NB4 (cell line): ENCODE measurements at regions not wholly inside any gene's neighbourhood (a gene's known extent, or its start where the extent isn't known, plus 50 kb on each side); places are given as distances from the start of the nearest gene placed in this dataset.

Source experiments
- POLR2A ChIP-seq: IDR thresholded peaks from 2 replicates; pipeline ENCODE4 v1.6.1; 2011; ENCODE audit warnings: mild to moderate bottlenecking; ENCODE audit not compliant: insufficient read length; ENCODE audit errors: extremely low read depth
- TF ChIP-seq, protein P1 (sequence below): IDR thresholded peaks from one replicate; pipeline ENCODE4 v1.5.1; 2012; ENCODE audit warnings: low read depth, low read length

DNA sequence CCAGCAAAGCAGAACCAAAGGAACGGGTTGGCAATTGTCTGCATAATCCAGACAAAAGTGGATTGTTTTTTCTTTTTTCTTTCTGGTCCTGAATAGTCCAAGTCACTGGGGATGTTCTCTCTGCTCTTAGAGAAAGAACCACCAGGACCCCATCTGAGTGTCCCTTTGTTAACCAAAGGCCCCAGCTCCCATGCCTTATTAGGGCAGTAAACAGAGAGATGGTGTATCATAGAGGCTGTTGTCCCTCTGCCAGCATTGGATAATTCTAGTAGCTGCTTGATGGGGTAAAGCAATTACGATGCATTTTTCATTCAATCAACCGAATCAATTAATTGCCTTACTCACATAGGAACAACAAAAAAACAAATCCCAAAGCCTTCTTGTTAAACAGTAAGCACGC, 213.0 kb downstream of the BUB3 start:
- TF ChIP-seq, protein P1, sequence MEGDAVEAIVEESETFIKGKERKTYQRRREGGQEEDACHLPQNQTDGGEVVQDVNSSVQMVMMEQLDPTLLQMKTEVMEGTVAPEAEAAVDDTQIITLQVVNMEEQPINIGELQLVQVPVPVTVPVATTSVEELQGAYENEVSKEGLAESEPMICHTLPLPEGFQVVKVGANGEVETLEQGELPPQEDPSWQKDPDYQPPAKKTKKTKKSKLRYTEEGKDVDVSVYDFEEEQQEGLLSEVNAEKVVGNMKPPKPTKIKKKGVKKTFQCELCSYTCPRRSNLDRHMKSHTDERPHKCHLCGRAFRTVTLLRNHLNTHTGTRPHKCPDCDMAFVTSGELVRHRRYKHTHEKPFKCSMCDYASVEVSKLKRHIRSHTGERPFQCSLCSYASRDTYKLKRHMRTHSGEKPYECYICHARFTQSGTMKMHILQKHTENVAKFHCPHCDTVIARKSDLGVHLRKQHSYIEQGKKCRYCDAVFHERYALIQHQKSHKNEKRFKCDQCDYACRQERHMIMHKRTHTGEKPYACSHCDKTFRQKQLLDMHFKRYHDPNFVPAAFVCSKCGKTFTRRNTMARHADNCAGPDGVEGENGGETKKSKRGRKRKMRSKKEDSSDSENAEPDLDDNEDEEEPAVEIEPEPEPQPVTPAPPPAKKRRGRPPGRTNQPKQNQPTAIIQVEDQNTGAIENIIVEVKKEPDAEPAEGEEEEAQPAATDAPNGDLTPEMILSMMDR = no peak
- no peak for TF ChIP-seq POLR2A
